ENCODE measurements at regions not wholly inside any gene's neighbourhood (a gene's known extent, or its start where the extent isn't known, plus 50 kb on each side); places are given as distances from the start of the nearest gene placed in this dataset.
A peak's percentile ranks its signal among the peaks of the same experiment; 100 is the strongest.

DNA sequence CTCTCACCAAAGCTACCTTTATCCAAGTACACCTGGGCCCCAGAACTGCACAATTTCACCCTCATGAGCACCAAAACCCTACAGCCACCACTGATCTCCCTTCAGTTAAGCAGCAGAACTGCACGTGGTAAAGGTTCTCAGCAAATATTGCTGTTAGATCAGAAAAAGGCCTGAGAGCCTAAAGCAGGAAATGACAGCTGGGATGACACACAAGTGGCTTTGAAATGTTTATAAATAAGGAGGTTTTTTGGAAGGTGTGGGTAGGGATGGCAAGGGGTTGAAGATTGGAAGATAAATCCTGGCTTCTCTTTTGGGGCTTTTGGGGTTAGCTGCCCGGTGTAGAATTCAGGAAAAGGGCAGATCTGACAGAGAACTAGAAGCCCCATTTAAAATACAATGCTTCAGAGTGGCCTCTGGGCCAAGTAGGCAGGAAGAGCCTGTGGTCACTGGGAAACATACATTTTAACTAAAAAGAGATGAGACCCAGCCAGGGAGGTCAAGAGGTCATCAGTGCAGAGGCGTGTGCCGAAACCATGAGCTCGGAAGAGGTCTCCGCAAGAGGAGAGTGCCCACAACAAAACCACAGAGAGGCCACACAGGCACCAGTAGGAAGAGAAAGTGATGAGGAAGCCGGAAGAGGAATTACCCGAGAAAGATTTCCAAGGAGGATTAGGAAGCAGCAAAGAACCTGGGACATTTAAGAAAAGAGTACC lies 916.5 kb downstream of the NLGN4Y start:
- no peak overlapping the region for H3K4me3 ChIP-seq (ENCODE audit: low read length in 2 of 2)
- H3K27me3 ChIP-seq (ENCODE audit: control insufficient read depth in 2 of 2, insufficient read depth in 1 of 2, low read length in 1 of 2), result no peaks in the 10 kb centered on the region
- no peaks in the 10 kb centered on the region for H3K9me3 ChIP-seq (ENCODE audit: control insufficient read depth in 2 of 2, insufficient read depth in 1 of 2, low read length in 1 of 2)
- H3K27ac ChIP-seq (ENCODE audit: low read depth in 1 of 2, low read length in 1 of 2), result no peak overlapping the region
- peaks cover 0 to 6% of the 10 kb centered on the region in 2 donors for H3K4me1 ChIP-seq (ENCODE audit: control insufficient read depth in 2 of 2, insufficient read depth in 2 of 2, low read length in 2 of 2)
- WGBS, result 51% methylated on average over 8 of the region's 8 CpGs
- no peaks in the 10 kb centered on the region for H3K36me3 ChIP-seq (ENCODE audit: control insufficient read depth in 2 of 2, insufficient read depth in 2 of 2, low read length in 1 of 2)
- no peak for DNase-seq (ENCODE audit: low read depth in 6 of 9, low spot score in 9 of 9)

DNA sequence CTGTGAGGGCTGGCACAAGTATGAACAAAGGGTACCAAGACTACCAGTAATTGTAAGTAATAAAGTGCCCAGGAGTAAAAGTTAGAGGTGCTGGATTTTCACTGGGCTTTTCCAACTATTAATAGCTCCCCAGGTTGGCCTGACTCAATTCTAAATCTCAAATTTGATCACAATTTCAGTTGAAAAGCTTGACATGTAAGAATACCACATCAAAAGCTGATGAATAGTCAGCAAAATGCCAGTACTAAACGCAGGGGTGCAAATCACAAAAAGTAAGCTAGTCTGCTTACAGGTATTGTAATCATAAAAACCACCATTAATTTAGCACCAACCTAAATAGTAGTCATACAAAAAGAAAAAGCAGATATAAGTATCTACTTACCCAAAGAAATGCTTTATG lies 917.5 kb downstream of the NLGN4Y start:
- Histone ChIP-seq H3K4me1 (ENCODE audit: control insufficient read depth in 2 of 2, insufficient read depth in 2 of 2, low read length in 2 of 2) (peaks cover 0 to 6% of the 10 kb centered on the region in 2 donors), H3K9me3 (ENCODE audit: control insufficient read depth in 2 of 2, insufficient read depth in 1 of 2, low read length in 1 of 2) (no peaks in the 10 kb centered on the region), H3K36me3 (ENCODE audit: control insufficient read depth in 2 of 2, insufficient read depth in 2 of 2, low read length in 1 of 2) (no peaks in the 10 kb centered on the region), H3K27me3 (ENCODE audit: control insufficient read depth in 2 of 2, insufficient read depth in 1 of 2, low read length in 1 of 2) (no peaks in the 10 kb centered on the region), H3K27ac (ENCODE audit: low read depth in 1 of 2, low read length in 1 of 2) (no peak overlapping the region), H3K4me3 (ENCODE audit: low read length in 2 of 2) (no peak overlapping the region)
- 8% methylated on average over 1 of the region's 1 CpG for WGBS
- no peak for DNase-seq (ENCODE audit: low read depth in 6 of 9, low spot score in 9 of 9)

DNA sequence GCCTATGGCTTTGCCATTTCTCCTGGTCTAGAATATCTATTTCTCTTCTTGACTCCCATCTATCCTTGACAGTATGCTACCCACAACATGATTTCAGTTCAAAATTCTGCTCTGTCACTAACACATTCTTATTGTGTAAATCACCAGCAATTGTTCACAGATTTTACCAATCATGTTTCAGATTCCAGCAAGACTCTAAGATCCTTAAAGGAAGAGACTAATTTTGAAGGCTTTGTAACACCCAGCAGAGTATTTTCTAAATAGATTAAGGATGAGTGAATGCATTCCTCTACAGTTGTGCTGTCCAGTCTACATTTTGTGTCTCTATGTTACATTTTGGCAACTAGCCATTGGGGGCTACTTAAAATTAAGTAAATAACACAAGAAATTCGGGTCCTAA lies 921.5 kb downstream of the NLGN4Y start:
- Histone ChIP-seq H3K27me3 (ENCODE audit: control insufficient read depth in 2 of 2, insufficient read depth in 1 of 2, low read length in 1 of 2) (no peaks in the 10 kb centered on the region), H3K4me3 (ENCODE audit: low read length in 2 of 2) (no peak overlapping the region), H3K9me3 (ENCODE audit: control insufficient read depth in 2 of 2, insufficient read depth in 1 of 2, low read length in 1 of 2) (no peaks in the 10 kb centered on the region), H3K36me3 (ENCODE audit: control insufficient read depth in 2 of 2, insufficient read depth in 2 of 2, low read length in 1 of 2) (no peaks in the 10 kb centered on the region), H3K27ac (ENCODE audit: low read depth in 1 of 2, low read length in 1 of 2) (no peak overlapping the region), H3K4me1 (ENCODE audit: control insufficient read depth in 2 of 2, insufficient read depth in 2 of 2, low read length in 2 of 2) (peaks cover 0 to 3% of the 10 kb centered on the region in 2 donors)
- WGBS, result 74% methylated on average over 1 of the region's 1 CpG
- no peak for DNase-seq (ENCODE audit: low read depth in 6 of 9, low spot score in 9 of 9)

DNA sequence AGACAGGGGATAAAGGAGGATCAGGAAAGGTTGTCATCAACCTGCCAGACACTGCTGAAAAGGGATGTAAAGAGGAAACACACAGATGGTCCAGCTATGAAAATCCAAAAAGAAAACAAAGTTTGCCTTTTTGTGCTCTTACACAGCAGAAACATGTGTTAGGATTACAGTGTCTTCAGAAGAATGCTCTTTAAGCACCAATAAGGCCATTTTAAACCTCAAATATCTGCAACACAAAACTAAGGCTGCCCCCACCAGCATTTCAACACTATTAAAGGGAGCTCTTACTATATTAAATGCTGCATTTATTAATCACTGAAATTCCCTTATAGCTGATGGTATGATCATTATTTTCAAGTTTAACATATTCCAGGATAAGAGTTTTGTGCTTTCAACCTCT lies 922.5 kb downstream of the NLGN4Y start:
- no peak for DNase-seq (ENCODE audit: low read depth in 6 of 9, low spot score in 9 of 9)
- Histone ChIP-seq H3K27me3 (ENCODE audit: control insufficient read depth in 2 of 2, insufficient read depth in 1 of 2, low read length in 1 of 2) (no peaks in the 10 kb centered on the region), H3K4me1 (ENCODE audit: control insufficient read depth in 2 of 2, insufficient read depth in 2 of 2, low read length in 2 of 2) (no peaks in the 10 kb centered on the region), H3K27ac (ENCODE audit: low read depth in 1 of 2, low read length in 1 of 2) (no peak overlapping the region), H3K9me3 (ENCODE audit: control insufficient read depth in 2 of 2, insufficient read depth in 1 of 2, low read length in 1 of 2) (no peaks in the 10 kb centered on the region), H3K4me3 (ENCODE audit: low read length in 2 of 2) (no peak overlapping the region), H3K36me3 (ENCODE audit: control insufficient read depth in 2 of 2, insufficient read depth in 2 of 2, low read length in 1 of 2) (no peaks in the 10 kb centered on the region)

DNA sequence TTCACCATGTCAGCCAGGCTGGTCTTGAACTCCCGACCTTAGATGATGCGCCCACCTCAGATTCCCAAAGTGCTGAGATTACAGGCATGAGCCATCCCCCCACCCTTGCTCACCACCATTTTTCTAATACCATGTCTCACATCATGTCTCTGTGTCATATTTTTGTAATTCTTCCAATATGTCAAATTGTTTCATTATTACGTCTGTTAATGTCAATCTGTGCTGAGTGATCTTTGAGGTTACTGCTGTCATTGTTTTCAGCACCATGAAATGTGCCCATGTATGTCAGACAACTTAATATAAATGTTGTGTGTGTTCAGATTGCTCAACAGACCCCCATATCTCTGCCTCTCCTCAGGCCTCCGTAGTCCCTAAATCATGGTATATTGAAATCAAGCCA lies 923.6 kb downstream of the NLGN4Y start:
- WGBS, result 95% methylated on average over 4 of the region's 4 CpGs
- Histone ChIP-seq H3K9me3 (ENCODE audit: control insufficient read depth in 2 of 2, insufficient read depth in 1 of 2, low read length in 1 of 2) (no peaks in the 10 kb centered on the region), H3K4me1 (ENCODE audit: control insufficient read depth in 2 of 2, insufficient read depth in 2 of 2, low read length in 2 of 2) (no peaks in the 10 kb centered on the region)

DNA sequence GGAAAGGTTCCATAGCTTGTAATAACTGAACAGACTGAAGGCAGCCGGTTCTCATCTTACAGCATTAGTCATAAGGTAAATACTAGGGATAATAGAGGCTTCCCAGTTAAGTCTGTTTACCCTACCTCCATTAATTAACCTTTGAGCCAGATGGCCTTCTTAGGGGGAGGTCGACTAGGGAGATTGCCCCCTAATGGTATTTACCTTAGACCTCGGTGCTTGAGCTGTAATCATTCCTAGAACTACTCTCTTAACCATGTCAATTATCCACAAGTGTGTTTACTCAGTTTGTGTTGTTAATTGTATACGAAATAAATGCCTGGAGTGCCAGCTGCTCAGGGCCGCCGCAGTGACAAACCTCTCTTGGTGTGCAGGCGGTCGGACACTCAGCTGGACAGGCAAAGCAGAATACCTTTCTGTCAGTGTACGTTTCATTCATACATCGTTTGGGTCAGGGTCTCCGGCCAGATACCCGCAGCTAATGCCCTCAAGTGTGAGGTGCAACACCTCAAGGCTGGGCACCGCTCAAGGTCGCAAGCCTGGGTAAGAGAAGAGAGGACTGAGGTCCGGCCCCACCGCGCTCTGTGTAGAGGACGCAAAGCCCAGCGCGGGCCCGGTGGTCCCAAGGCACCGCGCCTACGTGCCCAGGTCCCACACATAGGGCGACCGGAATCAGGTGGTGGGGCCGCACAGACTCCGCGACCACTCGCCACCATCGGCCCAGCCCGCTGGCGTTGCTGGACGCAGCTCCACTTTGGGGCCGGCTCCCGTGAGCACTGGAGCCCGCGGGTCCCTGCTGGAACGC lies 931.0 kb downstream of the NLGN4Y start:
- H3K9me3 ChIP-seq (ENCODE audit: control insufficient read depth in 2 of 2, insufficient read depth in 1 of 2, low read length in 1 of 2), result no peaks in the 10 kb centered on the region

More for the DNA sequence above, 923.6 kb downstream of the NLGN4Y start:
- no peak overlapping the region for H3K4me3 ChIP-seq (ENCODE audit: low read length in 2 of 2)
- no peaks in the 10 kb centered on the region for H3K27me3 ChIP-seq (ENCODE audit: control insufficient read depth in 2 of 2, insufficient read depth in 1 of 2, low read length in 1 of 2)
- H3K36me3 ChIP-seq (ENCODE audit: control insufficient read depth in 2 of 2, insufficient read depth in 2 of 2, low read length in 1 of 2), result no peaks in the 10 kb centered on the region
- no peak overlapping the region for H3K27ac ChIP-seq (ENCODE audit: low read depth in 1 of 2, low read length in 1 of 2)
- no peak for DNase-seq (ENCODE audit: low read depth in 6 of 9, low spot score in 9 of 9)

DNA sequence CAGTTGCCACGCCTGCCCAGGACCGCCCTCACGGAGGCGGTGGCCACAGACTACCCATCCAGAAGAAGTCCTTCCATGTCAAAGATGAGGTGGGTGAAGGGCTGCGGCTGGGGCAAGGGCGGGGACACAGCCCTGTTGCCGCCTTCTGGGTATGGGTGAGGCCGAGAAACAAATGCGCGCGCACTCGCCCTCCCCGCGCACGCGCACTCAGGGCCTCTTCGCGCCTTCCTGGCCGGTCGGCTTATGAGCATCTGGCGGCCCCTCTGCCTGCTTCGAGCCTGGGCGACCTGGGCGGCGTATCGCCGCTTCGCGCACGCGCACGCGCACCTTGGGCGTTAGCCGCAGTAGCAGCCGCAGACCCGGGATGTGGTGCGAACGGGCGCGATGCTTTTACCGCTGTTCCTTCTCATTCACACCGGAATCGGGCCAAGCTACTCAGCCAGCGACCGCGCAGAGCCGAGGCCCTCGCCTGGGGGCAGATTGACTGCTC lies 931.7 kb downstream of the NLGN4Y start:
- peak overlapping the region in 1 of 2 donors; percentile 53 for H3K27ac ChIP-seq (ENCODE audit: low read depth in 1 of 2, low read length in 1 of 2)
- no peaks in the 10 kb centered on the region for H3K9me3 ChIP-seq (ENCODE audit: control insufficient read depth in 2 of 2, insufficient read depth in 1 of 2, low read length in 1 of 2)
- 11% methylated on average over 49 of the region's 49 CpGs for WGBS
- no peaks in the 10 kb centered on the region for H3K27me3 ChIP-seq (ENCODE audit: control insufficient read depth in 2 of 2, insufficient read depth in 1 of 2, low read length in 1 of 2)
- H3K36me3 ChIP-seq (ENCODE audit: control insufficient read depth in 2 of 2, insufficient read depth in 2 of 2, low read length in 1 of 2), result no peaks in the 10 kb centered on the region
- DNase-seq (ENCODE audit: low read depth in 6 of 9, low spot score in 9 of 9), result peak in 4 of 9 donors; percentile 26 to 77 (median 40)
- H3K4me3 ChIP-seq (ENCODE audit: low read length in 2 of 2), result peak overlapping the region in 1 of 2 donors; percentile 33
- no peaks in the 10 kb centered on the region for H3K4me1 ChIP-seq (ENCODE audit: control insufficient read depth in 2 of 2, insufficient read depth in 2 of 2, low read length in 2 of 2)

More for the DNA sequence above, 931.0 kb downstream of the NLGN4Y start:
- Histone ChIP-seq H3K27ac (ENCODE audit: low read depth in 1 of 2, low read length in 1 of 2) (peak overlapping the region in 1 of 2 donors; percentile 36), H3K4me1 (ENCODE audit: control insufficient read depth in 2 of 2, insufficient read depth in 2 of 2, low read length in 2 of 2) (no peaks in the 10 kb centered on the region), H3K27me3 (ENCODE audit: control insufficient read depth in 2 of 2, insufficient read depth in 1 of 2, low read length in 1 of 2) (no peaks in the 10 kb centered on the region), H3K4me3 (ENCODE audit: low read length in 2 of 2) (peak overlapping the region in 1 of 2 donors; percentile 33), H3K36me3 (ENCODE audit: control insufficient read depth in 2 of 2, insufficient read depth in 2 of 2, low read length in 1 of 2) (no peaks in the 10 kb centered on the region)
- DNase-seq (ENCODE audit: low read depth in 6 of 9, low spot score in 9 of 9), result no peak
- WGBS, result 57% methylated on average over 39 of the region's 39 CpGs

DNA sequence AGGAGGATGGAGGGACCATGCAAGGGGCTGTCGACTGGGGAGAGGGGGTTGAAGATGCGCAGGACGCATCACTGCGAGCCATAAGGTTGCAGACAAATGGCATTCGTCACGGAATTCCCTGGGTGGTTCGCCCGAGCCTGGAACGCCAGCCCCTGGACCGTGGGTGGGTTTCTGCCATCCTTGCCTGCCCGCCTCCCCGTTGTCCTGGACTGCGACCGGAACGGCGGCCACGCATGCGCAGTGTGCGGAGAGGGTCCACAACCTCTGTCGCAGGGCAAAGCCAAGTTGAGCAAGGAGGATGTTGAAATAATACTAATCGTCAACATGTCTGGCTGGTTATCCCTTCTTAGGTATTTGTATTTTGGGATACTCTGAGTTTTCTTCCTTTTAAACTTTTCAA lies 932.2 kb downstream of the NLGN4Y start:
- Histone ChIP-seq H3K36me3 (ENCODE audit: control insufficient read depth in 2 of 2, insufficient read depth in 2 of 2, low read length in 1 of 2) (no peaks in the 10 kb centered on the region), H3K9me3 (ENCODE audit: control insufficient read depth in 2 of 2, insufficient read depth in 1 of 2, low read length in 1 of 2) (no peaks in the 10 kb centered on the region), H3K4me3 (ENCODE audit: low read length in 2 of 2) (peak overlapping the region in 1 of 2 donors; percentile 33), H3K27me3 (ENCODE audit: control insufficient read depth in 2 of 2, insufficient read depth in 1 of 2, low read length in 1 of 2) (no peaks in the 10 kb centered on the region), H3K27ac (ENCODE audit: low read depth in 1 of 2, low read length in 1 of 2) (peak overlapping the region in 1 of 2 donors; percentile 53), H3K4me1 (ENCODE audit: control insufficient read depth in 2 of 2, insufficient read depth in 2 of 2, low read length in 2 of 2) (no peaks in the 10 kb centered on the region)
- DNase-seq (ENCODE audit: low read depth in 6 of 9, low spot score in 9 of 9), result no peak
- 53% methylated on average over 21 of the region's 21 CpGs for WGBS

DNA sequence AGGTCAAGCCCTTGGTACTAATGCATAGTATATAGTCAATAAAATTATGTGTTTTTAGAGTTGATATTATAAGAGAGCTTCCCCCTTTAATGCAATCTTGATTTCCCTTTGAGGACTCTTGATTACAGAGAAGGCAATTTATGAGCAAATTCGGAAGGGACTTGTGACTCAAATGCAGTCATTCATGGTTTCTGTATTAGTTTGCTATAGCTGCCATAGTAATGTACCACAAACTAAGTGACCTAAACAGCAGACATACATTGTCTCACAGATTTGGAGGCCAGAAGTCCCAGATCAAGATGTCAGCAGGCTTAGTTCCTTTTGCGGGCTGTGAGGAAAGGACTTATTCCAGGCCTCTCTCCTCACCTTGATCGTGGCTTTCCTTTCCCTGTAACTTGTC lies 933.4 kb downstream of the NLGN4Y start:
- Histone ChIP-seq H3K27me3 (ENCODE audit: control insufficient read depth in 2 of 2, insufficient read depth in 1 of 2, low read length in 1 of 2) (no peaks in the 10 kb centered on the region), H3K4me3 (ENCODE audit: low read length in 2 of 2) (no peak overlapping the region), H3K27ac (ENCODE audit: low read depth in 1 of 2, low read length in 1 of 2) (no peak overlapping the region), H3K9me3 (ENCODE audit: control insufficient read depth in 2 of 2, insufficient read depth in 1 of 2, low read length in 1 of 2) (no peaks in the 10 kb centered on the region), H3K4me1 (ENCODE audit: control insufficient read depth in 2 of 2, insufficient read depth in 2 of 2, low read length in 2 of 2) (no peaks in the 10 kb centered on the region), H3K36me3 (ENCODE audit: control insufficient read depth in 2 of 2, insufficient read depth in 2 of 2, low read length in 1 of 2) (no peaks in the 10 kb centered on the region)
- no peak for DNase-seq (ENCODE audit: low read depth in 6 of 9, low spot score in 9 of 9)
- whole genome bisulfite sequencing, result over 99% methylated on average over 3 of the region's 3 CpGs

Data from thymus (tissue), 11 donors.